PC-3 (cell line): ENCODE measurements at regions not wholly inside any gene's neighbourhood (a gene's known extent, or its start where the extent isn't known, plus 50 kb on each side); places are given as distances from the start of the nearest gene placed in this dataset.

ENCODE experiments used
- ATAC-seq: fragments of 200-7000 bp; cut with Tn5 transposase; 2 replicates; pipeline ENCODE4 v1.9.1; 2020; ENCODE audit warnings: mild to moderate bottlenecking, moderate library complexity
- BruUV-seq: library from RNA; stranded (reverse); fragments of 400-500 nt; replicated peaks from 2 replicates; lab custom pipeline; 2021; lab: Mats Ljungman, UMichigan
- CTCF ChIA-PET: fragments of 300-600 bp; sonication (Branson Sonifier 250); formaldehyde crosslinking; loops from one replicate; lab custom pipeline; 2022; ENCODE audit warnings: antibody characterized with exemption; lab: Charles Lee
- POLR2A ChIA-PET: fragments of 300-600 bp; sonication (Branson Sonifier 250); formaldehyde crosslinking; loops from one replicate; lab custom pipeline; 2022; ENCODE audit warnings: antibody characterized with exemption; ENCODE audit not compliant: unreplicated experiment; lab: Charles Lee
- DNase-seq: peaks from one replicate; pipeline ENCODE4 v3.0.0-alpha.2; 2015
- H2AFZ ChIP-seq: fragments of 300-600 bp; sonication (generic); 2 replicates; pipeline ENCODE4 v1.6.0; 2016; ENCODE audit warnings: antibody characterized with exemption, low read length
- H3F3A ChIP-seq: fragments of 300-600 bp; sonication (generic); one replicate; pipeline ENCODE4 v1.6.0; 2017; ENCODE audit warnings: antibody characterized with exemption, low read length, control low read depth, mild to moderate bottlenecking; ENCODE audit not compliant: unreplicated experiment
- H3K27ac ChIP-seq: fragments of 300-600 bp; sonication (generic); 2 replicates; pipeline ENCODE4 v1.5.1; 2016; ENCODE audit warnings: mild to moderate bottlenecking, low read length
- H3K27me3 ChIP-seq: fragments of 300-600 bp; sonication (generic); 2 replicates; pipeline ENCODE4 v1.6.1; 2016; ENCODE audit warnings: low read length, mixed read lengths
- H3K36me3 ChIP-seq: fragments of 300-600 bp; sonication (generic); 2 replicates; pipeline ENCODE4 v1.6.1; 2016; ENCODE audit warnings: low read depth, mixed run types, low read length, mixed read lengths
- H3K4me1 ChIP-seq: fragments of 300-600 bp; sonication (generic); 2 replicates; pipeline ENCODE4 v1.5.1; 2016; ENCODE audit warnings: low read length; ENCODE audit not compliant: insufficient read depth
- H3K4me2 ChIP-seq: fragments of 300-600 bp; sonication (generic); 2 replicates; pipeline ENCODE4 v1.6.0; 2016; ENCODE audit warnings: low read length
- H3K4me3 ChIP-seq: fragments of 300-600 bp; sonication (generic); 2 replicates; pipeline ENCODE4 v1.5.1; 2016; ENCODE audit warnings: mild to moderate bottlenecking, low read length, mixed read lengths
- H3K79me2 ChIP-seq: fragments of 300-600 bp; sonication (generic); 2 replicates; pipeline ENCODE4 v1.6.1; 2017; ENCODE audit warnings: low read length, mixed read lengths
- H3K9ac ChIP-seq: fragments of 300-600 bp; sonication (generic); 2 replicates; pipeline ENCODE4 v1.6.0; 2016; ENCODE audit warnings: mild to moderate bottlenecking, low read length
- H3K9me2 ChIP-seq: fragments of 300-600 bp; sonication (generic); replicated peaks from 2 replicates; pipeline ENCODE4 v1.6.1; 2016; ENCODE audit warnings: mixed run types, low read length, mixed read lengths
- H3K9me3 ChIP-seq: fragments of 300-600 bp; sonication (generic); 2 replicates; pipeline ENCODE4 v1.6.1; 2016; ENCODE audit warnings: low read length, mixed read lengths
- H4K20me1 ChIP-seq: fragments of 300-600 bp; sonication (generic); 2 replicates; pipeline ENCODE4 v1.6.1; 2016; ENCODE audit warnings: low read length, mixed read lengths
- CTCF ChIP-seq: fragments of 300-600 bp; sonication (generic); conservative IDR thresholded peaks from 2 replicates; pipeline ENCODE4 v1.5.1; 2017; ENCODE audit warnings: antibody characterized with exemption, low read depth, mild to moderate bottlenecking, low read length
- EZH2 ChIP-seq: fragments of 300-600 bp; sonication (generic); IDR thresholded peaks from one replicate; pipeline ENCODE4 v1.6.1; 2017; ENCODE audit warnings: antibody characterized with exemption, mild to moderate bottlenecking, low read length; ENCODE audit not compliant: unreplicated experiment
- EZH2phosphoT487 ChIP-seq: fragments of 300-600 bp; sonication (generic); IDR thresholded peaks from 2 replicates; pipeline ENCODE4 v1.6.1; 2018; ENCODE audit warnings: mild to moderate bottlenecking, antibody characterized with exemption, low read length, borderline replicate concordance
- intact Hi-C: fragments of 100-400 bp; cut with micrococcal nuclease; formaldehyde crosslinking; loops from 2 replicates; pipeline ENCODE4 v1.9.0; 2023

- Histone ChIP-seq H3K4me1 (no peaks in the 10 kb centered on the region), H3K9me3 (no peaks in the 10 kb centered on the region), H3K9ac (no peak overlapping the region), H3K9me2 (no peaks in the 10 kb centered on the region), H4K20me1 (no peaks in the 10 kb centered on the region), H3K79me2 (no peaks in the 10 kb centered on the region), H3K36me3 (no peaks in the 10 kb centered on the region), H2AFZ (no peak overlapping the region), H3K27me3 (no peaks in the 10 kb centered on the region), H3K4me2 (no peak overlapping the region), H3F3A (no peaks in the 10 kb centered on the region), H3K4me3 (no peak overlapping the region), H3K27ac (no peak overlapping the region)
- ChIA-PET CTCF (no interaction called here), POLR2A (no interaction called here)
- no TSS peak for BruUV-seq
- TF ChIP-seq EZH2phosphoT487 (no peak), EZH2 (no peak), CTCF (no peak)
- DNase-seq (no peak), ATAC-seq (no peak)
- intact Hi-C loops: no loop called here
Observed at GRCh38 chr10:30247704-30248103, 101.4 kb downstream of the MTPAP start.

GRCh38 chr10:30241422-30242110, 107.5 kb downstream of the MTPAP start:
- BruUV-seq: no TSS peak
- Histone ChIP-seq H3K9me2 (no peaks in the 10 kb centered on the region), H3K27me3 (no peaks in the 10 kb centered on the region), H3K27ac (no peak overlapping the region), H3K36me3 (no peaks in the 10 kb centered on the region), H3K4me2 (no peak overlapping the region), H3K4me1 (no peaks in the 10 kb centered on the region), H3K9me3 (no peaks in the 10 kb centered on the region), H3F3A (no peaks in the 10 kb centered on the region), H3K4me3 (no peak overlapping the region), H3K79me2 (no peaks in the 10 kb centered on the region), H3K9ac (no peak overlapping the region), H4K20me1 (no peaks in the 10 kb centered on the region), H2AFZ (0 out of 2 replicates have a peak overlapping the region, but pooled peaks have one; percentile 17)
- ChIA-PET POLR2A (no interaction called here), CTCF (interaction anchor here (0.6 to 1.1 kb wide), 5 partner anchors 28 to 243 kb away, joined by 3 to 15 read pairs (median 4); no protein-coding TSS in a partner anchor)
- ATAC-seq: no peak
- intact Hi-C loops: loop anchor here (1.0 kb wide), 1 partner anchor 243 kb away; no protein-coding TSS in a partner anchor
- DNase-seq: no peak
- no peak for TF ChIP-seq EZH2
- no peak for TF ChIP-seq EZH2phosphoT487
- no peak for TF ChIP-seq CTCF

GRCh38 chr10:30238836-30239235, 110.2 kb downstream of the MTPAP start:
- Histone ChIP-seq H3K9me2 (no peaks in the 10 kb centered on the region), H3K4me2 (no peak overlapping the region), H3K27me3 (no peaks in the 10 kb centered on the region), H2AFZ (no peak overlapping the region), H3K4me1 (no peaks in the 10 kb centered on the region), H3K27ac (no peak overlapping the region), H3K79me2 (no peaks in the 10 kb centered on the region), H4K20me1 (no peaks in the 10 kb centered on the region), H3F3A (no peaks in the 10 kb centered on the region), H3K9ac (no peak overlapping the region), H3K36me3 (no peaks in the 10 kb centered on the region), H3K9me3 (no peaks in the 10 kb centered on the region), H3K4me3 (no peak overlapping the region)
- ChIA-PET POLR2A (no interaction called here), CTCF (interaction anchor here (0.6 kb wide), 1 partner anchor 143 kb away, joined by 3 read pairs; no protein-coding TSS in a partner anchor)
- no peak for ATAC-seq
- no TSS peak for BruUV-seq
- intact Hi-C loops: no loop called here
- TF ChIP-seq EZH2: no peak
- no peak for TF ChIP-seq CTCF
- TF ChIP-seq EZH2phosphoT487: no peak
- DNase-seq: no peak
